ENCODE measurements at regions not wholly inside any gene's neighbourhood (a gene's known extent, or its start where the extent isn't known, plus 50 kb on each side); places are given as distances from the start of the nearest gene placed in this dataset.

- no peak for TF ChIP-seq CTCF (IDR thresholded peaks at IDR 0.05 in 8 of 11, conservative IDR thresholded peaks at IDR 0.05 in 3 of 11)
- no peak for TF ChIP-seq POLR2A (IDR thresholded peaks at IDR 0.05)
Observed at GRCh38 chr2:41546031-41546430, 501.8 kb upstream of the PKDCC start.
